Ovary (tissue), 3 donors: ENCODE measurements at regions not wholly inside any gene's neighbourhood (a gene's known extent, or its start where the extent isn't known, plus 50 kb on each side); places are given as distances from the start of the nearest gene placed in this dataset.

ENCODE experiments used
- POLR2A ChIP-seq: fragments of 450-650 bp; IDR thresholded peaks from one replicate; pipeline ENCODE4 v1.6.1; 2017; ENCODE audit warnings: antibody characterized with exemption, mild to moderate bottlenecking, moderate library complexity
- TF ChIP-seq, protein P1 (sequence below), 3 donors: fragments of 450-650 bp in 2 of 3; fragments of 200-600 bp in 1 of 3; IDR thresholded peaks; one replicate each; pipeline versions ENCODE4 v1.5.1 to v1.8.0; 2016 to 2022; ENCODE audit warnings: antibody characterized with exemption in 3 of 3, mild to moderate bottlenecking in 1 of 3
- donor health status: DM: no; HTN: no; CAD: no.

DNA sequence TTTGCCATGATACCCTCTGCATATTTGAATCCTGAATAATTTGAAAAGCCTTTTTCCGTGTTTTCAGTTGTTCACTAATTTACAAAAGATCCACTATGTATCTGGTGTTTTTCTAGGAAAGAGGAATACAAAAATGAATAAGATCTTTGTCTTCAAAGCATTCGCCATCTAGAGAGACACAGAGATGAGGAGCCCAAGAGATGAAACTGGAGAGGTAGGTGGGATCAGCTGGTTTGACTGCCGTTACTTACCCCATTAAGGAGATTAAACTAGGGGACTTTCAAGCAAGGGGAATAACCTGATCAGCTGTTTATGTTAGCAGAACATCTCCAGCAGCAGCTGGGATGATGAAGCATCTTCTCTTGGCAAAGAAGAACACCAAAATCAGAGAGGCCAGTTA is 150.2 kb upstream of the SATB2 start:
- TF ChIP-seq, protein P1, sequence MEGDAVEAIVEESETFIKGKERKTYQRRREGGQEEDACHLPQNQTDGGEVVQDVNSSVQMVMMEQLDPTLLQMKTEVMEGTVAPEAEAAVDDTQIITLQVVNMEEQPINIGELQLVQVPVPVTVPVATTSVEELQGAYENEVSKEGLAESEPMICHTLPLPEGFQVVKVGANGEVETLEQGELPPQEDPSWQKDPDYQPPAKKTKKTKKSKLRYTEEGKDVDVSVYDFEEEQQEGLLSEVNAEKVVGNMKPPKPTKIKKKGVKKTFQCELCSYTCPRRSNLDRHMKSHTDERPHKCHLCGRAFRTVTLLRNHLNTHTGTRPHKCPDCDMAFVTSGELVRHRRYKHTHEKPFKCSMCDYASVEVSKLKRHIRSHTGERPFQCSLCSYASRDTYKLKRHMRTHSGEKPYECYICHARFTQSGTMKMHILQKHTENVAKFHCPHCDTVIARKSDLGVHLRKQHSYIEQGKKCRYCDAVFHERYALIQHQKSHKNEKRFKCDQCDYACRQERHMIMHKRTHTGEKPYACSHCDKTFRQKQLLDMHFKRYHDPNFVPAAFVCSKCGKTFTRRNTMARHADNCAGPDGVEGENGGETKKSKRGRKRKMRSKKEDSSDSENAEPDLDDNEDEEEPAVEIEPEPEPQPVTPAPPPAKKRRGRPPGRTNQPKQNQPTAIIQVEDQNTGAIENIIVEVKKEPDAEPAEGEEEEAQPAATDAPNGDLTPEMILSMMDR (IDR thresholded peaks at IDR 0.05) = no peak
- TF ChIP-seq POLR2A = no peak
